OCI-LY7 (cell line): ENCODE measurements at regions not wholly inside any gene's neighbourhood (a gene's known extent, or its start where the extent isn't known, plus 50 kb on each side); places are given as distances from the start of the nearest gene placed in this dataset.

Experiments used
- CTCF ChIP-seq: fragments of 200-600 bp; sonication (generic); conservative IDR thresholded peaks from 2 replicates; pipeline ENCODE4 v1.5.1; 2014; ENCODE audit warnings: mild to moderate bottlenecking, antibody characterized with exemption, low read length, moderate library complexity, mixed read lengths
- EZH2phosphoT487 ChIP-seq: fragments of 200-600 bp; sonication (generic); IDR thresholded peaks from 2 replicates; pipeline ENCODE4 v1.6.1; 2018; ENCODE audit warnings: low read depth, borderline replicate concordance, mild to moderate bottlenecking, mixed run types, antibody characterized with exemption, low read length, moderate library complexity, mixed read lengths

- TF ChIP-seq CTCF (no peak), EZH2phosphoT487 (no peak)
Measured at GRCh38 chr2:104577143-104577542, 276.8 kb upstream of the POU3F3 start.
